ENCODE measurements at regions not wholly inside any gene's neighbourhood (a gene's known extent, or its start where the extent isn't known, plus 50 kb on each side); places are given as distances from the start of the nearest gene placed in this dataset.

DNA sequence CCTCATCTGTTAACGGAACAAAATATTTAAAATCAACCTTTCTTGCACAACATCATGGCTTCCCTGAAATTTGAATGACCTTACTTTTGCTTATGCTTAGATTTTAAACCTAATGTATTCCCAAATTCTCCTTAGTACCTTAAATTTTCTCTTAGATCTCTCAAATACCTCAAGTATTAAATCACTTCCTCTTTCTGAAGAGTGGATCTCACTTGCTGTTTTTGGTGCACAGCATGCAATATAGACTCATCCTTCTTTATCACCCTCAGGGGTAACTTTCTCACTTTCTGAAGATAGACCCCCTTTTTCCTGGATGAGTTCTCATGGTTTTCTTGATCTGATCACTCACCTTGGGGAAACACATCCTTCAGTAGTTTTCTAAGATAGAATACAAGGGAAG lies 871.7 kb downstream of the DACH1 start:
- no peak overlapping the region for H3K4me3 ChIP-seq (ENCODE audit: insufficient read depth in 1 of 2, low read depth in 1 of 2, low read length in 2 of 2)
- no peak overlapping the region for H3K18ac ChIP-seq (ENCODE audit: low read depth in 1 of 2, low read length in 2 of 2)
- H2AK5ac ChIP-seq (ENCODE audit: low read length, severe bottlenecking), result no peak overlapping the region
- no peak overlapping the region for H2BK5ac ChIP-seq (ENCODE audit: low read depth, low read length, poor library complexity, severe bottlenecking)
- H3K36me3 ChIP-seq (ENCODE audit: control insufficient read depth in 1 of 2, insufficient read depth in 2 of 2, low read depth in 1 of 2, low read length in 2 of 2), result no peaks in the 10 kb centered on the region
- no peak overlapping the region for H4K91ac ChIP-seq (ENCODE audit: low read length)
- no peak overlapping the region for H2BK120ac ChIP-seq (ENCODE audit: low read depth, low read length)
- H3K27ac ChIP-seq (ENCODE audit: low read length, poor library complexity, severe bottlenecking), result no peak overlapping the region
- H3K4ac ChIP-seq (ENCODE audit: low read depth in 1 of 2, low read length in 2 of 2), result no peak overlapping the region
- no peak overlapping the region for H3K23ac ChIP-seq (ENCODE audit: low read length in 2 of 2)
- no peak for DNase-seq
- no peaks in the 10 kb centered on the region for H3K4me1 ChIP-seq (ENCODE audit: control insufficient read depth, insufficient read depth, low read depth, low read length)
- WGBS, result 84% methylated on average over 1 of the region's 1 CpG
- no peak overlapping the region for H4K8ac ChIP-seq (ENCODE audit: low read length)
- no peak overlapping the region for H2BK12ac ChIP-seq (ENCODE audit: low read length in 2 of 2)
- no peaks in the 10 kb centered on the region for H3K27me3 ChIP-seq (ENCODE audit: control insufficient read depth in 1 of 2, insufficient read depth in 1 of 2, low read length in 2 of 2)
- no peak overlapping the region for H3K14ac ChIP-seq (ENCODE audit: low read length in 2 of 2)
- no peaks in the 10 kb centered on the region for H3K9me3 ChIP-seq (ENCODE audit: control insufficient read depth, low read length)
- H2AFZ ChIP-seq (ENCODE audit: low read depth, low read length), result no peak overlapping the region
- no peak overlapping the region for H2BK15ac ChIP-seq (ENCODE audit: low read depth, poor library complexity, severe bottlenecking)
- no peak overlapping the region for H3K9ac ChIP-seq (ENCODE audit: low read length)
- H3K79me1 ChIP-seq (replicated peaks; ENCODE audit: low read length, poor library complexity, severe bottlenecking), result no peaks in the 10 kb centered on the region
- no peak overlapping the region for H3K4me2 ChIP-seq (ENCODE audit: low read length, poor library complexity, severe bottlenecking)

DNA sequence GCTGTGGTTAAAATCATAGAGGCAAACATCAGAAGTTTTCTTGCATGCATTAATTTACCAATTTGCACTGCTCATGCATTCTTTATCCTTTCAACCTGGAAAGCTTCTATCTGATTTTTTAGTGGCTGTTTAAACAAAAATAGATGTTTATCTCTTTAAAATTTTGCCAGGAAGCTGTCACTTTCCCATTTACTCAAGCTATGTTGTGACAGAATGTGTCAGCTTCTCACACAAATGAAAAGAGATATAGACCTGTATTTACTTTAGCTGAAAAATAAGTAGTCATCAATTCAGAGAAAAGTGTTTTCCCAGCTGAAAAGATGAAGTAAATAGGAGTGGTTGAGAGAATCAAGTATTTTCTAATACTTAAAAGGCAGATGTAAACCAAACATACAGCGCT lies 872.8 kb downstream of the DACH1 start:
- WGBS, result no CpG with 5 or more reads among the region's 1 CpG
- H2AFZ ChIP-seq (ENCODE audit: low read depth, low read length), result no peak overlapping the region
- H2AK5ac ChIP-seq (ENCODE audit: low read length, severe bottlenecking), result no peak overlapping the region
- H3K14ac ChIP-seq (ENCODE audit: low read length in 2 of 2), result no peak overlapping the region
- no peak overlapping the region for H3K27ac ChIP-seq (ENCODE audit: low read length, poor library complexity, severe bottlenecking)
- H3K79me1 ChIP-seq (replicated peaks; ENCODE audit: low read length, poor library complexity, severe bottlenecking), result no peaks in the 10 kb centered on the region
- H3K4ac ChIP-seq (ENCODE audit: low read depth in 1 of 2, low read length in 2 of 2), result no peak overlapping the region
- H2BK5ac ChIP-seq (ENCODE audit: low read depth, low read length, poor library complexity, severe bottlenecking), result no peak overlapping the region
- H4K8ac ChIP-seq (ENCODE audit: low read length), result no peak overlapping the region
- H2BK12ac ChIP-seq (ENCODE audit: low read length in 2 of 2), result no peak overlapping the region
- no peaks in the 10 kb centered on the region for H3K4me1 ChIP-seq (ENCODE audit: control insufficient read depth, insufficient read depth, low read depth, low read length)
- no peak overlapping the region for H2BK15ac ChIP-seq (ENCODE audit: low read depth, poor library complexity, severe bottlenecking)
- no peak overlapping the region for H3K23ac ChIP-seq (ENCODE audit: low read length in 2 of 2)
- H3K9me3 ChIP-seq (ENCODE audit: control insufficient read depth, low read length), result no peaks in the 10 kb centered on the region
- no peaks in the 10 kb centered on the region for H3K36me3 ChIP-seq (ENCODE audit: control insufficient read depth in 1 of 2, insufficient read depth in 2 of 2, low read depth in 1 of 2, low read length in 2 of 2)
- no peaks in the 10 kb centered on the region for H3K27me3 ChIP-seq (ENCODE audit: control insufficient read depth in 1 of 2, insufficient read depth in 1 of 2, low read length in 2 of 2)
- no peak overlapping the region for H3K18ac ChIP-seq (ENCODE audit: low read depth in 1 of 2, low read length in 2 of 2)
- no peak overlapping the region for H3K4me3 ChIP-seq (ENCODE audit: insufficient read depth in 1 of 2, low read depth in 1 of 2, low read length in 2 of 2)
- H2BK120ac ChIP-seq (ENCODE audit: low read depth, low read length), result no peak overlapping the region
- DNase-seq, result no peak
- no peak overlapping the region for H3K4me2 ChIP-seq (ENCODE audit: low read length, poor library complexity, severe bottlenecking)
- H3K9ac ChIP-seq (ENCODE audit: low read length), result no peak overlapping the region
- H4K91ac ChIP-seq (ENCODE audit: low read length), result no peak overlapping the region

DNA sequence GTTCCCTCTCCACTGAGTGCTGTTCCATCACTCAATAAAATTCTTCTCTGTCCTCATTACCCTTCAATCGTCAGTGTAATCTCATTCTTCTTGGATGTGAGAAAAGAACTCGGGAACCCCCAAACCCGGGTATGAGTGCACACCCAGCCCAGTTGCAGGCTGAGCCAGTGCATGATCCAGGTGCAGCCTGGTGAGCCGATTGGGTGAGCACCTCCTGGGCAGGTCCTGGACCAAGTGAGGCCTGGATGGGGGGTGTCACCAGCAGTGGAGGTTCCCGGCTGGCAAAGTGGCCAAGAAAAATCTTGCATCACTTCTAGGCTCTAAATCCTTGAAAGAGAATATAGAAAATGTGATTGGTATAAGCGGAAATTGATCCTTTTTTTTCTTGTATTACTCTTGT lies 878.8 kb upstream of the KLHL1 start:
- Histone ChIP-seq H2BK15ac (ENCODE audit: low read depth, poor library complexity, severe bottlenecking) (no peak overlapping the region), H2BK12ac (ENCODE audit: low read length in 2 of 2) (no peak overlapping the region), H3K9me3 (ENCODE audit: control insufficient read depth, low read length) (no peaks in the 10 kb centered on the region), H3K9ac (ENCODE audit: low read length) (no peak overlapping the region), H3K4me3 (ENCODE audit: insufficient read depth in 1 of 2, low read depth in 1 of 2, low read length in 2 of 2) (no peak overlapping the region), H4K8ac (ENCODE audit: low read length) (no peak overlapping the region), H3K18ac (ENCODE audit: low read depth in 1 of 2, low read length in 2 of 2) (no peak overlapping the region), H2BK5ac (ENCODE audit: low read depth, low read length, poor library complexity, severe bottlenecking) (no peak overlapping the region), H3K4me2 (ENCODE audit: low read length, poor library complexity, severe bottlenecking) (no peak overlapping the region), H3K4ac (ENCODE audit: low read depth in 1 of 2, low read length in 2 of 2) (no peak overlapping the region), H4K91ac (ENCODE audit: low read length) (no peak overlapping the region), H3K23ac (ENCODE audit: low read length in 2 of 2) (no peak overlapping the region), H3K14ac (ENCODE audit: low read length in 2 of 2) (no peak overlapping the region), H3K27ac (ENCODE audit: low read length, poor library complexity, severe bottlenecking) (no peak overlapping the region), H3K27me3 (ENCODE audit: control insufficient read depth in 1 of 2, insufficient read depth in 1 of 2, low read length in 2 of 2) (no peaks in the 10 kb centered on the region), H3K79me1 (replicated peaks; ENCODE audit: low read length, poor library complexity, severe bottlenecking) (no peaks in the 10 kb centered on the region), H2AFZ (ENCODE audit: low read depth, low read length) (no peak overlapping the region), H3K36me3 (ENCODE audit: control insufficient read depth in 1 of 2, insufficient read depth in 2 of 2, low read depth in 1 of 2, low read length in 2 of 2) (no peaks in the 10 kb centered on the region), H3K4me1 (ENCODE audit: control insufficient read depth, insufficient read depth, low read depth, low read length) (no peaks in the 10 kb centered on the region), H2BK120ac (ENCODE audit: low read depth, low read length) (no peak overlapping the region), H2AK5ac (ENCODE audit: low read length, severe bottlenecking) (no peak overlapping the region)
- no peak for DNase-seq
- WGBS, result 96% methylated on average over 6 of the region's 6 CpGs

DNA sequence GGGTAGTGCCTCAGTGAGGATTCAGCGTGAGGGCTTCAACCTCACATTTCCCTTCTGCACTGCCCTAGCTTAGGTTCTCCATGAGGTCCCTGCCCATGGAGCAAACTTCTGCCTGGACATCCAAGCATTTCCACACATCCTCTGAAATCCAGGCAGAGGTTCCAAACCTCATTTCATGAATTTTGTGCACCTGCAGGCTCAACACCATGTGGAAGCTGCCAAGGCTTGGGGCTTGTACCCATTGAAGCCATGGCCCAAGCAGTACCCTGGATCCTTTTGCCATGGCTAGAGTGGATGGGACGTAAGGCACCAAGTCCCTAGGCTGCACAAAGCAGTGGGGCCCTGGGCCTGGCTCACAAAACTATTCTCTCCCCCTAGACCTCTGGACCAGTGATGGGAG lies 877.1 kb upstream of the KLHL1 start:
- no peak overlapping the region for H2BK5ac ChIP-seq (ENCODE audit: low read depth, low read length, poor library complexity, severe bottlenecking)

More for the DNA sequence above, 877.1 kb upstream of the KLHL1 start:
- Histone ChIP-seq H3K9me3 (ENCODE audit: control insufficient read depth, low read length) (no peaks in the 10 kb centered on the region), H3K27ac (ENCODE audit: low read length, poor library complexity, severe bottlenecking) (no peak overlapping the region), H3K9ac (ENCODE audit: low read length) (no peak overlapping the region), H2BK12ac (ENCODE audit: low read length in 2 of 2) (peak overlapping the region in 1 of 2 experiments; percentile 52), H4K8ac (ENCODE audit: low read length) (no peak overlapping the region), H2BK120ac (ENCODE audit: low read depth, low read length) (no peak overlapping the region), H2BK15ac (ENCODE audit: low read depth, poor library complexity, severe bottlenecking) (no peak overlapping the region), H3K27me3 (ENCODE audit: control insufficient read depth in 1 of 2, insufficient read depth in 1 of 2, low read length in 2 of 2) (no peaks in the 10 kb centered on the region), H2AFZ (ENCODE audit: low read depth, low read length) (peak overlapping the region; percentile 71), H3K4me3 (ENCODE audit: insufficient read depth in 1 of 2, low read depth in 1 of 2, low read length in 2 of 2) (no peak overlapping the region), H3K14ac (ENCODE audit: low read length in 2 of 2) (no peak overlapping the region), H3K36me3 (ENCODE audit: control insufficient read depth in 1 of 2, insufficient read depth in 2 of 2, low read depth in 1 of 2, low read length in 2 of 2) (no peaks in the 10 kb centered on the region), H3K4me1 (ENCODE audit: control insufficient read depth, insufficient read depth, low read depth, low read length) (no peaks in the 10 kb centered on the region), H3K4me2 (ENCODE audit: low read length, poor library complexity, severe bottlenecking) (no peak overlapping the region), H2AK5ac (ENCODE audit: low read length, severe bottlenecking) (no peak overlapping the region), H3K18ac (ENCODE audit: low read depth in 1 of 2, low read length in 2 of 2) (peak overlapping the region in 1 of 2 experiments; percentile 12), H3K79me1 (replicated peaks; ENCODE audit: low read length, poor library complexity, severe bottlenecking) (no peaks in the 10 kb centered on the region), H3K4ac (ENCODE audit: low read depth in 1 of 2, low read length in 2 of 2) (no peak overlapping the region), H4K91ac (ENCODE audit: low read length) (no peak overlapping the region), H3K23ac (ENCODE audit: low read length in 2 of 2) (no peak overlapping the region)
- DNase-seq, result no peak
- WGBS, result 89% methylated on average over 2 of the region's 2 CpGs
